HepG2 (cell line): ENCODE measurements at regions not wholly inside any gene's neighbourhood (a gene's known extent, or its start where the extent isn't known, plus 50 kb on each side); places are given as distances from the start of the nearest gene placed in this dataset.
"Not testable (repeated sequence)": the region's sequence is repeated elsewhere in the genome, so short reads cannot be mapped to it uniquely, and the experiment has no call there.

Source experiments
- ATAC-seq: fragments of 200-7000 bp; cut with Tn5 transposase; 3 replicates; pipeline ENCODE4 v1.9.1; 2020; ENCODE audit warnings: mild to moderate bottlenecking, moderate library complexity
- BruUV-seq: library from RNA; stranded (reverse); fragments of 400-500 nt; replicated peaks from 2 replicates; lab custom pipeline; 2021; lab: Mats Ljungman, UMichigan
- CTCF ChIA-PET: fragments of 300-600 bp; formaldehyde crosslinking; extraction: SDS; loops from one replicate; lab custom pipeline; 2021; ENCODE audit warnings: low total read pairs, inconsistent platforms, low intra/inter-chr PET ratio; lab: Yijun Ruan, JAX
- POLR2A ChIA-PET: fragments of 350-600 bp; sonication (Branson Sonifier 250); formaldehyde crosslinking; loops from one replicate; lab custom pipeline; 2020; ENCODE audit warnings: antibody characterized with exemption, inconsistent platforms; lab: Yijun Ruan, JAX
- DNase-seq: peaks from one replicate; pipeline ENCODE4 v3.0.0-alpha.2; 2015; ENCODE audit warnings: low spot score
- FAIRE-seq: peaks from 3 replicates; lab custom pipeline; 2011; peaks lifted over from hg19 to GRCh38; lab: Jason Lieb, UNC
- H2AFZ ChIP-seq: one replicate; pipeline ENCODE4 v1.6.1; 2011; ENCODE audit warnings: low read length, inconsistent platforms
- H3K27ac ChIP-seq: fragments of 300-600 bp; 3 replicates; pipeline ENCODE4 v1.8.0; 2011; ENCODE audit warnings: mixed run types, mild to moderate bottlenecking, mixed read lengths, low read length, inconsistent platforms; ENCODE audit not compliant: insufficient read depth; ENCODE audit errors: extremely low read length
- H3K27me3 ChIP-seq, 2 experiments: fragments of 200-600 bp in 1 of 2; 2 replicates in 1 of 2; 3 replicates in 1 of 2; pipeline versions ENCODE4 v1.6.0 to v1.8.0; 2011; ENCODE audit warnings: low read length in 2 of 2, mild to moderate bottlenecking in 2 of 2, moderate library complexity in 2 of 2, inconsistent platforms in 1 of 2; ENCODE audit not compliant: insufficient read depth in 2 of 2, control insufficient read depth in 1 of 2
- H3K36me3 ChIP-seq, 2 experiments: fragments of 200-600 bp in 1 of 2; replicated peaks in 1 of 2; 2 replicates in 1 of 2; 3 replicates in 1 of 2; pipeline versions ENCODE4 v1.5.1 to v1.8.0; 2011; ENCODE audit warnings: low read length in 2 of 2, inconsistent platforms in 1 of 2; ENCODE audit not compliant: insufficient read depth in 2 of 2, control insufficient read depth in 1 of 2
- H3K4me1 ChIP-seq: 2 replicates; pipeline ENCODE4 v1.5.1; 2012; ENCODE audit warnings: low read length, inconsistent platforms; ENCODE audit not compliant: insufficient read depth
- H3K4me2 ChIP-seq: 2 replicates; pipeline ENCODE4 v1.6.0; 2011; ENCODE audit warnings: low read depth, low read length, inconsistent platforms
- H3K4me3 ChIP-seq, 3 experiments: fragments of 200-600 bp in 1 of 3; sonication (generic), shearing (Covaris generic) in 1 of 3; replicated peaks in 1 of 3; 2 replicates each; pipeline ENCODE4 v1.5.1; 2011 to 2016; ENCODE audit warnings: low read length in 3 of 3, inconsistent platforms in 2 of 3, low read depth in 2 of 3, mild to moderate bottlenecking in 2 of 3, control low read depth in 1 of 3, mixed read lengths in 1 of 3; ENCODE audit not compliant: insufficient read depth in 1 of 3
- H3K79me2 ChIP-seq: one replicate; pipeline ENCODE4 v1.6.1; 2011; ENCODE audit warnings: low read length, inconsistent platforms; ENCODE audit not compliant: insufficient read depth
- H3K9ac ChIP-seq: 2 replicates; pipeline ENCODE4 v1.6.0; 2011; ENCODE audit warnings: mild to moderate bottlenecking, low read depth, low read length, inconsistent platforms; ENCODE audit not compliant: insufficient read depth
- H3K9me3 ChIP-seq: 2 replicates; pipeline ENCODE4 v1.5.1; 2012; ENCODE audit warnings: mild to moderate bottlenecking, low read length
- H4K20me1 ChIP-seq: 2 replicates; pipeline ENCODE4 v1.6.0; 2011; ENCODE audit warnings: inconsistent platforms, mild to moderate bottlenecking, low read length, moderate library complexity; ENCODE audit not compliant: insufficient read depth
- MAFK ChIP-seq, 2 experiments: IDR thresholded peaks in 1 of 2; conservative IDR thresholded peaks in 1 of 2; 2 replicates each; pipeline ENCODE4 v1.6.1; 2011; ENCODE audit warnings: improper control_type of control experiment in 2 of 2, low read length in 2 of 2
- NFE2L2 ChIP-seq: fragments of 150-350 bp; IDR thresholded peaks from 2 replicates; pipeline ENCODE4 v1.6.1; 2014; ENCODE audit warnings: low read length
- NR2C2 ChIP-seq: sonication (generic); formaldehyde crosslinking; IDR thresholded peaks from 2 replicates; pipeline ENCODE4 v1.4.0; 2020; ENCODE audit warnings: missing genetic modification reagents, mild to moderate bottlenecking, moderate library complexity, borderline replicate concordance
- ZNF382 ChIP-seq: sonication (generic); formaldehyde crosslinking; IDR thresholded peaks from 2 replicates; pipeline ENCODE4 v1.5.0; 2020; ENCODE audit warnings: missing genetic modification reagents, mild to moderate bottlenecking, borderline replicate concordance
- WGBS: methylation state at CpG from one replicate; pipeline ENCODE4 v1.1.6; 2017; ENCODE audit warnings: low lambda C conversion rate; 5-methylcytosine and 5-hydroxymethylcytosine counted together
- in situ Hi-C: cut with HindIII; loops from 2 replicates; pipeline ENCODE4 v1.10.0; 2017; ENCODE audit warnings: low pct_unique_long_range_greater_than_20kb; ENCODE audit not compliant: extremely low pct_ligation_motif_present
- intact Hi-C: fragments of 100-400 bp; cut with micrococcal nuclease; formaldehyde crosslinking; loops from one replicate; pipeline ENCODE4 v1.10.0; 2022; ENCODE audit not compliant: unreplicated experiment

GRCh38 chr3:18185624-18186023 lies 239.5 kb downstream of the SATB1 start:
- POLR2A ChIA-PET, result no interaction called here
- BruUV-seq, result no TSS peak
- FAIRE-seq, result no peak
- Histone ChIP-seq H3K4me1 (no peaks in the 10 kb centered on the region), H3K9ac (no peak overlapping the region)
- TF ChIP-seq NR2C2 (CRISPR knock-in tag) (no peak), NFE2L2 (peak; percentile 65; the same call in 1 of the 2 replicates), MAFK (conservative IDR thresholded peaks at IDR 0.05 in 1 of 2, IDR thresholded peaks at IDR 0.05 in 1 of 2; ENCODE audit: low read length in 2 of 2) (peak in 1 of 2 experiments; percentile 48; a peak in 2 of 4 replicates), ZNF382 (CRISPR knock-in tag) (no peak)
- TF ChIP-seq, all 625 proteins: peak for 2
- Histone ChIP-seq H3K36me3 (no peaks in the 10 kb centered on the region), H4K20me1 (no peaks in the 10 kb centered on the region), H2AFZ (no peak overlapping the region), H3K9me3 (no peaks in the 10 kb centered on the region), H3K4me2 (no peak overlapping the region), H3K4me3 (no peak overlapping the region), H3K79me2 (no peaks in the 10 kb centered on the region), H3K27ac (no peak overlapping the region), H3K27me3 (no peaks in the 10 kb centered on the region)
- ATAC-seq, result no peak
- CTCF ChIA-PET, result no interaction called here
- 9% methylated on average over 1 of the region's 1 CpG for WGBS
- intact Hi-C loops (no loop called here), in situ Hi-C loops (no loop called here)
- DNase-seq, result no peak

GRCh38 chr3:18182923-18183322 lies 242.2 kb downstream of the SATB1 start:
- H3K4me2 ChIP-seq, FAIRE-seq, ATAC-seq, H3K79me2 ChIP-seq, CTCF ChIA-PET, POLR2A ChIA-PET, BruUV-seq, H3K9ac ChIP-seq, H3K27me3 ChIP-seq, H3K4me3 ChIP-seq, H3K36me3 ChIP-seq, H3K9me3 ChIP-seq, DNase-seq, in situ Hi-C loops, H2AFZ ChIP-seq, H4K20me1 ChIP-seq, H3K4me1 ChIP-seq, H3K27ac ChIP-seq, intact Hi-C loops: not testable (repeated sequence)
- WGBS, result 0% methylated on average over 1 of the region's 1 CpG
